CD4-positive, alpha-beta T cell treated with Interleukin-2 at 100 ng/mL for 4 hours (primary cell): ENCODE measurements at regions not wholly inside any gene's neighbourhood (a gene's known extent, or its start where the extent isn't known, plus 50 kb on each side); places are given as distances from the start of the nearest gene placed in this dataset.
"Not testable (repeated sequence)": the region's sequence is repeated elsewhere in the genome, so short reads cannot be mapped to it uniquely, and the experiment has no call there.

Experiments used
- DNase-seq: peaks from one replicate; pipeline ENCODE4 v3.0.0-alpha.2; 2020; ENCODE audit warnings: low spot score

- no peak for DNase-seq
Observed at GRCh38 chr4:20196476-20196875, 55.2 kb upstream of the SLIT2 start.

GRCh38 chr4:20195071-20195885, 56.4 kb upstream of the SLIT2 start:
- DNase-seq = no peak

GRCh38 chr4:20194123-20195013, 57.3 kb upstream of the SLIT2 start:
- no peak for DNase-seq

- no peak for DNase-seq
Observed at GRCh38 chr4:20193141-20193936, 58.4 kb upstream of the SLIT2 start.

GRCh38 chr4:20192736-20193135, 59.0 kb upstream of the SLIT2 start:
- no peak for DNase-seq

GRCh38 chr4:20185103-20185502, 66.6 kb upstream of the SLIT2 start:
- no peak for DNase-seq

- not testable (repeated sequence) for DNase-seq
Observed at GRCh38 chr4:20183131-20183530, 68.6 kb upstream of the SLIT2 start.

GRCh38 chr4:20181926-20182325, 69.8 kb upstream of the SLIT2 start:
- no peak for DNase-seq

- no peak for DNase-seq
Observed at GRCh38 chr4:20180509-20180908, 71.2 kb upstream of the SLIT2 start.

GRCh38 chr4:20178902-20179576, 72.7 kb upstream of the SLIT2 start:
- DNase-seq = no peak

- no peak for DNase-seq
Observed at GRCh38 chr4:20176881-20177280, 74.8 kb upstream of the SLIT2 start.

GRCh38 chr4:20172070-20172760, 79.5 kb upstream of the SLIT2 start:
- no peak for DNase-seq

- no peak for DNase-seq
Observed at GRCh38 chr4:20166544-20166943, 85.2 kb upstream of the SLIT2 start.

GRCh38 chr4:20159516-20159915, 92.2 kb upstream of the SLIT2 start:
- no peak for DNase-seq

GRCh38 chr4:20158195-20158594, 93.5 kb upstream of the SLIT2 start:
- no peak for DNase-seq

- no peak for DNase-seq
Observed at GRCh38 chr4:20151436-20151835, 100.3 kb upstream of the SLIT2 start.

GRCh38 chr4:20149143-20149542, 102.6 kb upstream of the SLIT2 start:
- DNase-seq = not testable (repeated sequence)

GRCh38 chr4:20137176-20137575, 114.5 kb upstream of the SLIT2 start:
- DNase-seq = no peak

- DNase-seq = no peak
Observed at GRCh38 chr4:20127626-20128025, 124.1 kb upstream of the SLIT2 start.

GRCh38 chr4:20126906-20127305, 124.8 kb upstream of the SLIT2 start:
- no peak for DNase-seq
